GM12873 (cell line): ENCODE measurements at regions not wholly inside any gene's neighbourhood (a gene's known extent, or its start where the extent isn't known, plus 50 kb on each side); places are given as distances from the start of the nearest gene placed in this dataset.

ENCODE experiments used
- TF ChIP-seq, protein P1 (sequence below): IDR thresholded peaks from 2 replicates; pipeline ENCODE4 v1.5.1; 2012; ENCODE audit warnings: low read depth, mild to moderate bottlenecking, moderate library complexity, low read length, control low read depth; ENCODE audit not compliant: insufficient read depth; ENCODE audit errors: missing control alignments

DNA sequence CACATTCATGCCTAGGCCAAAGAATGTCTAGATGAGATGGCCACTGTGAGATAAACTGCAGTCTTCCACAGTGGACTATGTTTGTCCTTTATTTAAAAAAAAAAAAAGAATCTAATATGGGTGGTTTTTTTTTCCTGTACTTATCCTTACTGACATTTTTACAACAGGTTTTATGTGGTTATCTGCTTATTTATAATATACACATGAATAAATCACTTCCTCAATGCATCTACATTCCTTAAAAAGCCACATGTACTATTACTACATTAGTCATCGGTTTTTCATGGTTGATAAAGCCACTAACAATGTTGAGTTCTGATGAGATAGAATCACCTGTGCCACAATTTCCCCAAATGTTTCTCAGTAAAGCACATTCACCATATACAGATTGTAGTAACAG is 341.3 kb upstream of the THBS1 start:
- TF ChIP-seq, protein P1, sequence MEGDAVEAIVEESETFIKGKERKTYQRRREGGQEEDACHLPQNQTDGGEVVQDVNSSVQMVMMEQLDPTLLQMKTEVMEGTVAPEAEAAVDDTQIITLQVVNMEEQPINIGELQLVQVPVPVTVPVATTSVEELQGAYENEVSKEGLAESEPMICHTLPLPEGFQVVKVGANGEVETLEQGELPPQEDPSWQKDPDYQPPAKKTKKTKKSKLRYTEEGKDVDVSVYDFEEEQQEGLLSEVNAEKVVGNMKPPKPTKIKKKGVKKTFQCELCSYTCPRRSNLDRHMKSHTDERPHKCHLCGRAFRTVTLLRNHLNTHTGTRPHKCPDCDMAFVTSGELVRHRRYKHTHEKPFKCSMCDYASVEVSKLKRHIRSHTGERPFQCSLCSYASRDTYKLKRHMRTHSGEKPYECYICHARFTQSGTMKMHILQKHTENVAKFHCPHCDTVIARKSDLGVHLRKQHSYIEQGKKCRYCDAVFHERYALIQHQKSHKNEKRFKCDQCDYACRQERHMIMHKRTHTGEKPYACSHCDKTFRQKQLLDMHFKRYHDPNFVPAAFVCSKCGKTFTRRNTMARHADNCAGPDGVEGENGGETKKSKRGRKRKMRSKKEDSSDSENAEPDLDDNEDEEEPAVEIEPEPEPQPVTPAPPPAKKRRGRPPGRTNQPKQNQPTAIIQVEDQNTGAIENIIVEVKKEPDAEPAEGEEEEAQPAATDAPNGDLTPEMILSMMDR, result no peak

DNA sequence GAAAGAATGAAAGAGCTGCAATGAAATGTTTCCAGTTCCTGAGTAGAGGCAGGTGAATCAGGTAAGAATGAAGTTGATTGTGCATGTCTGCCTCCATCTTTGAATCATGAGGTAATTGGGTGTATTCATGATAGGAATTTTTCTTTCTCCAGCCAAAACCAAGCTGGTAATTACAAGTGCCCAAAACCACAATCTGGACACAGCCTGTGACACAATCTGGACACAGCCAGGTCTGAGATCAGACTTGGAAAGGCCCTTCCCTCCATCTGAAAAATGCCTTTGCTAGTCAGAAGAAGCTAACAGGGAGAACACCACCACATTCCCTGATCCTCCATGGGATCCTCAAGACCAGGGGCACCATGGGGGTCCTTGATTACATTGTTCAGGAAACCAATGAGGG is 338.5 kb upstream of the THBS1 start:
- TF ChIP-seq, protein P1, result no peak

GRCh38 chr15:39243396-39243795 is 337.5 kb upstream of the THBS1 start:
- TF ChIP-seq, protein P1, result no peak

DNA sequence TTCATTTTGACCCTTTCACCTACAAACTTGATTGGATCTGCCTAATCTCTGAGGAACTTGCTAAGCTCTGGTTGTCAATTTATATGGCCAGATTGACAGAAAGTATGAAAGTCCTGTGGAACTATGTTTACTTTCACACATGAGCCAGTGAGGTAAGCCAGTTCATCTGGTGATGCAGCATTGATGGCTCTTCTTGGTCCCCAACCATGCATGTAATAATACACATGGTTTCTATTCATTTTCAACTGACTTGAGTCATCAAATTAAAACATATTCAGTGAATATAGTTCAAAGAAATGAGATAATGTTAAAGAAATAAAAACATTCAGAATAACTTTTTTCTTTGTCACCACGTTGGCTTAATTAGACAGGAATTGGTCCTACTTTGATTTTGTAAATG is 336.1 kb upstream of the THBS1 start:
- TF ChIP-seq, protein P1, result no peak

DNA sequence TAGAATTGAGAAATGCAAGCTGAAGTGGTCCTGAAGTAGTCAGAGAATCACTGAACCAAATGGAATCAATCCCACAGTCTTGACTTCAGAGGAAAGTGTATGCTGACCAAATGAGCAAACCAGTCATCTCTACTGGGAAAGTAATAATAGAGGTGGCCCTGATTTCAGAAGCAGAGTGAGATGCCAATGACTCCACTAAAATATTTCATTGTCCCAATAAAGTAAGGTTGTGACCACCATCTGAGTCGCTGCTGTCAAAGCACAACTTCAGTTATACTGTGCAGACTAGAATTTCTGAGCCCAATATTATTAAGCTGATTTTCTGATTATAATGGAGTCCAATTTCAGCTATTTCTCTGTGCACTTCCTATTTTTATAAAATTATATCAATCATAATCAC is 334.4 kb upstream of the THBS1 start:
- TF ChIP-seq, protein P1, result no peak

DNA sequence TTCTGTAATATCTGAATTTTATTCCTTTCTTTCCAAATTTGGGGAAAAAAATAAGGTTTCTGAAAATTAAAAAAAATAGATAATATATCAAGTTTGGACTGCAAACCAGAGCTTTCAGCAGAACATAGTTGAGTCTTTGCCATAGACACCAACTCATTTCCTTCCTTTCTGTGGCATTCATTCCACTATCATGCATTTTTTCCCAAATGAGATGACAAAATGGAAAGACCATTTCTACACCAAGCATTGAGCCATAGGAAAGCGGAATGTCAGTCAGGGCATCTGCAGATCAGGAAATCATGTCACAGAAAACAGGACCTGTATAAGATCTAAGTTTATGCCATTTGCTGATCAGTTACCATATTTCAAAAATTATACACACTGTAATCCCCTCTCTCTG is 333.3 kb upstream of the THBS1 start:
- TF ChIP-seq, protein P1, result no peak

DNA sequence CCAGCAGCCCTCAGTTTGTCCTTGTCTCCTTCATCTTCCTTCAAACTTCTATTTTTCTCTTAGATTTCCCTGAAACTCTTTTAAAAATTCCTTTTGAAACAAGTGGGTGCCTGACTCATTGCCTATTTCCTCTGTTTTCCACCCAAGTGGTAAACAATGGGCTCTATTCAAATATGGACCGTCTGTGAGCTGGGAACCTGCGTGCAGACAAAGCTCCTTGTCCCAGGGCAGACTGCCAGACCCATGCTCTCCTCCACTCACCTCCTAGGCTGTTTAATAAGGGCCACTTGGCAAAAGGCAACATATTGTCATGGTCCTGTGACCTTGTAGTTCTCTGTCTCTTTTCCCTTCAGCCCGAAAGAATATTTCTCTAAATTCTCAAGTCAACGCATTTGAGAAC is 332.7 kb upstream of the THBS1 start:
- TF ChIP-seq, protein P1, result no peak
